ENCODE measurements at regions not wholly inside any gene's neighbourhood (a gene's known extent, or its start where the extent isn't known, plus 50 kb on each side); places are given as distances from the start of the nearest gene placed in this dataset.

GRCh38 chr4:185880571-185880970 is 68.6 kb upstream of the SORBS2 start:
- TF ChIP-seq CTCF (IDR thresholded peaks at IDR 0.05) (no peak), EP300 (IDR thresholded peaks at IDR 0.05) (no peak)

All from tibial nerve (tissue), 4 donors.